Thymus (tissue), 11 donors: ENCODE measurements at regions not wholly inside any gene's neighbourhood (a gene's known extent, or its start where the extent isn't known, plus 50 kb on each side); places are given as distances from the start of the nearest gene placed in this dataset.

Source experiments
- DNase-seq, 9 donors: peaks; one replicate each; pipeline ENCODE4 v3.0.0-alpha.2; 2013; ENCODE audit warnings: low spot score in 9 of 9, low read depth in 6 of 9, missing footprints in 1 of 9
- H3K27ac ChIP-seq, 2 donors: one replicate each; pipeline ENCODE4 v1.5.1; 2013; ENCODE audit warnings: control low read depth in 1 of 2, low read depth in 1 of 2, low read length in 1 of 2, mild to moderate bottlenecking in 1 of 2, moderate library complexity in 1 of 2
- H3K27me3 ChIP-seq, 2 donors: one replicate each; pipeline ENCODE4 v1.5.1; 2013; ENCODE audit warnings: low read length in 1 of 2; ENCODE audit not compliant: control insufficient read depth in 2 of 2, insufficient read depth in 1 of 2
- H3K36me3 ChIP-seq, 2 donors: one replicate each; pipeline ENCODE4 v1.5.1; 2013; ENCODE audit warnings: low read length in 1 of 2, mild to moderate bottlenecking in 1 of 2, moderate library complexity in 1 of 2; ENCODE audit not compliant: control insufficient read depth in 2 of 2, insufficient read depth in 2 of 2
- H3K4me1 ChIP-seq, 2 donors: one replicate each; pipeline ENCODE4 v1.5.1; 2013; ENCODE audit warnings: low read length in 2 of 2; ENCODE audit not compliant: control insufficient read depth in 2 of 2, insufficient read depth in 2 of 2
- H3K4me3 ChIP-seq, 2 donors: one replicate each; pipeline ENCODE4 v1.5.1; 2013; ENCODE audit warnings: low read length in 2 of 2, control low read depth in 1 of 2, mild to moderate bottlenecking in 1 of 2
- H3K9me3 ChIP-seq, 2 donors: one replicate each; pipeline ENCODE4 v1.5.1; 2013; ENCODE audit warnings: low read length in 1 of 2, mild to moderate bottlenecking in 1 of 2; ENCODE audit not compliant: control insufficient read depth in 2 of 2, insufficient read depth in 1 of 2
- WGBS: extraction: QIAGEN DNeasy Blood & Tissue Kit; methylation state at CpG from one replicate; pipeline ENCODE4 v1.1.7; 2013; 5-methylcytosine and 5-hydroxymethylcytosine counted together
- donor health status: healthy.

GRCh38 chrX:149992918-149993317 lies 54.6 kb upstream of the EOLA2 start:
- DNase-seq, result no peak
- H3K27me3 ChIP-seq, result no peaks in the 10 kb centered on the region
- H3K4me1 ChIP-seq, result no peaks in the 10 kb centered on the region
- H3K4me3 ChIP-seq, result no peak overlapping the region
- no peaks in the 10 kb centered on the region for H3K9me3 ChIP-seq
- no peak overlapping the region for H3K27ac ChIP-seq
- 97% methylated on average over 2 of the region's 2 CpGs for WGBS
- H3K36me3 ChIP-seq, result peaks cover 0 to 3% of the 10 kb centered on the region in 2 donors

- no peaks in the 10 kb centered on the region for H3K9me3 ChIP-seq
- WGBS, result 97% methylated on average over 4 of the region's 4 CpGs
- no peak for DNase-seq
- H3K27me3 ChIP-seq, result no peaks in the 10 kb centered on the region
- H3K36me3 ChIP-seq, result peaks cover 0 to 3% of the 10 kb centered on the region in 2 donors
- H3K4me3 ChIP-seq, result no peak overlapping the region
- H3K4me1 ChIP-seq, result no peaks in the 10 kb centered on the region
- H3K27ac ChIP-seq, result no peak overlapping the region
Observed at GRCh38 chrX:149993989-149994388, 55.7 kb upstream of the EOLA2 start.

GRCh38 chrX:149996515-149996914 lies 58.2 kb upstream of the EOLA2 start:
- H3K4me3 ChIP-seq, result no peak overlapping the region
- WGBS, result 98% methylated on average over 4 of the region's 4 CpGs
- H3K27ac ChIP-seq, result no peak overlapping the region
- no peak for DNase-seq
- peaks cover 0 to 3% of the 10 kb centered on the region in 2 donors for H3K36me3 ChIP-seq
- H3K9me3 ChIP-seq, result no peaks in the 10 kb centered on the region
- H3K27me3 ChIP-seq, result no peaks in the 10 kb centered on the region
- no peaks in the 10 kb centered on the region for H3K4me1 ChIP-seq

GRCh38 chrX:150005027-150005426 lies 66.7 kb upstream of the EOLA2 start:
- WGBS, result 94% methylated on average over 2 of the region's 2 CpGs
- Histone ChIP-seq H3K27ac (no peak overlapping the region), H3K36me3 (no peaks in the 10 kb centered on the region)

GRCh38 chrX:150007356-150007755 lies 69.1 kb upstream of the EOLA2 start:
- Histone ChIP-seq H3K4me3 (no peak overlapping the region), H3K27ac (no peak overlapping the region), H3K9me3 (no peaks in the 10 kb centered on the region), H3K27me3 (no peaks in the 10 kb centered on the region), H3K36me3 (no peaks in the 10 kb centered on the region), H3K4me1 (no peaks in the 10 kb centered on the region)
- no peak for DNase-seq
- WGBS, result 57% methylated on average over 2 of the region's 2 CpGs

More at GRCh38 chrX:150005027-150005426, 66.7 kb upstream of the EOLA2 start:
- DNase-seq, result no peak
- Histone ChIP-seq H3K9me3 (no peaks in the 10 kb centered on the region), H3K4me1 (no peaks in the 10 kb centered on the region), H3K27me3 (no peaks in the 10 kb centered on the region), H3K4me3 (no peak overlapping the region)

GRCh38 chrX:150012647-150013381 lies 74.5 kb upstream of the EOLA2 start:
- DNase-seq, result no peak
- no peaks in the 10 kb centered on the region for H3K27me3 ChIP-seq
- H3K9me3 ChIP-seq, result no peaks in the 10 kb centered on the region
- no peak overlapping the region for H3K4me3 ChIP-seq
- 96% methylated on average over 3 of the region's 3 CpGs for WGBS
- H3K4me1 ChIP-seq, result no peaks in the 10 kb centered on the region
- no peak overlapping the region for H3K27ac ChIP-seq
- H3K36me3 ChIP-seq, result no peaks in the 10 kb centered on the region

- Histone ChIP-seq H3K4me3 (no peak overlapping the region), H3K27ac (no peak overlapping the region), H3K27me3 (no peaks in the 10 kb centered on the region), H3K4me1 (no peaks in the 10 kb centered on the region), H3K36me3 (no peaks in the 10 kb centered on the region), H3K9me3 (no peaks in the 10 kb centered on the region)
- whole genome bisulfite sequencing, result 100% methylated on average over 1 of the region's 1 CpG
- DNase-seq, result no peak
Observed at GRCh38 chrX:150014525-150014924, 76.2 kb upstream of the EOLA2 start.

GRCh38 chrX:150017868-150018267 lies 79.6 kb upstream of the EOLA2 start:
- no peak for DNase-seq
- Histone ChIP-seq H3K4me3 (no peak overlapping the region), H3K27ac (no peak overlapping the region), H3K36me3 (no peaks in the 10 kb centered on the region), H3K4me1 (no peaks in the 10 kb centered on the region), H3K9me3 (no peaks in the 10 kb centered on the region), H3K27me3 (no peaks in the 10 kb centered on the region)
- 87% methylated on average over 1 of the region's 1 CpG for WGBS

GRCh38 chrX:150018931-150019361 lies 80.7 kb upstream of the EOLA2 start:
- Histone ChIP-seq H3K27me3 (no peaks in the 10 kb centered on the region), H3K4me1 (no peaks in the 10 kb centered on the region), H3K4me3 (no peak overlapping the region), H3K9me3 (no peaks in the 10 kb centered on the region), H3K27ac (no peak overlapping the region), H3K36me3 (no peaks in the 10 kb centered on the region)
- 96% methylated on average over 2 of the region's 2 CpGs for WGBS
- DNase-seq, result no peak
